GM21737 (cell line): ENCODE measurements at regions not wholly inside any gene's neighbourhood (a gene's known extent, or its start where the extent isn't known, plus 50 kb on each side); places are given as distances from the start of the nearest gene placed in this dataset.

Experiments
- ATAC-seq: cut with Tn5 transposase; IDR thresholded peaks from one replicate; pipeline ENCODE4 v1.9.1; 2021; ENCODE audit warnings: mild to moderate bottlenecking, moderate library complexity; ENCODE audit not compliant: unreplicated experiment

DNA sequence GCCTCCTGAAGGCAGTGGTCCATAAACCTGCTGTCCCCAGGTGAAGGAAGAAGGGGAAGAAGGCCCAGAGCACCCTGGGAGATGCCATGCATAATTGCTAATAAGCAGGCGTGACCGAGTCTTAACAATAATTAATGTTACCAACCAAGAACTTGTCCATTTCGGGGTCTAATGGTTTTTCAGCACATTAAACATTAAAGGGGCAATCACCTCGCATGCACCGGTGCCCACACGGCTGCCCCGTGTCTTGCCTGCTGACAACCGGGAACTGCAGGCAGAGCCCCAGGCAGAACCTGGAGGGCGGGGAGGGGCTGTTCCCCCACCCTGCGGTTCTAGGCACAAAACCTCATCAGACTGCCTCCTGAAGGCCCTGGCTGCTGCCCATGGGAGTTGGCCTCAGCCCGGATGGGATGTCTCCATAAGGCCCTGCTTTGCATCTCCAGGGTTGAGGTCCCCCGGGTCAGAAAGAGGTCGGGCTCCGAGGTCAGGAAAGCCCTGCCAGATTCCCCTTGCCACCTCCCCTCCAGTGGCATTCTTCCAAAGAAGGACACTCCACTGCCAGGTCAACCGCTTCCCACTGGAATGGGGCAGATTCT is 169.0 kb downstream of the BUD13 start:
- no peak for ATAC-seq

DNA sequence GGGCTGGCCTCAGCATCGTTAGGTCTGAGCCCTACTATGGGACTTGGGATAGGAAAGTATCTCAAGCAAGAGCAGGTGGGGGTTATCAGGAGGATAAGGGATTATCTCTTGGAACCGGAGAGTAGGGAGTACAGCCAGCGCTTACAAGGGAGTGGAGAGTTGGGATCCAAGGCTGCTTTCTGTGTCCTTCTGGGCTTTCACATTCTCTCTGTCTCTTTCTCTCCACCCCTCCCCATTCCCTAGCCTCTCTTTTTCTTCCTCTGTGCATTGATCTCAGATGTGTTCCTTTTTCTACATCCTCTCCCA is 170.2 kb downstream of the BUD13 start:
- ATAC-seq = no peak

- no peak for ATAC-seq
These were observed 170.8 kb downstream of the BUD13 start for GRCh38 chr11:116601814-116602636.

DNA sequence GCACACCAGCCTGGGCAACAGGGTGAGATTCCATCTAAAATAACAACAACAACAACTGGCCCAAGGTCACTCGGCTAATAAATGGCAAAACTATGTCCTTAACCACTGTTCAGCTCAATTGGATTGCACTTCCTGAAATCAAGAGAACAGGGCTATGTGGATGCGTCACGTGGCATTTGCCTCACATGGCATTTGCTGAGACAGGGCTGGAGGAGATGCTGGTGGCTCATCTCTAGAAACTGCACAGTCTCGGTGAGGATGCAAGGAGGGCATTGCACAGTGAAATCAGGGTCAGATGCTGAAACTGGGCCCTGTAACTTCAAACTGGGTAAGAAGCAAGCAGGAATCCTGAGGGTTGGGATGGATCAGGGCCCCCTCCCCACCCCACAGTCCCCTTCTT is 171.9 kb downstream of the BUD13 start:
- ATAC-seq = no peak

DNA sequence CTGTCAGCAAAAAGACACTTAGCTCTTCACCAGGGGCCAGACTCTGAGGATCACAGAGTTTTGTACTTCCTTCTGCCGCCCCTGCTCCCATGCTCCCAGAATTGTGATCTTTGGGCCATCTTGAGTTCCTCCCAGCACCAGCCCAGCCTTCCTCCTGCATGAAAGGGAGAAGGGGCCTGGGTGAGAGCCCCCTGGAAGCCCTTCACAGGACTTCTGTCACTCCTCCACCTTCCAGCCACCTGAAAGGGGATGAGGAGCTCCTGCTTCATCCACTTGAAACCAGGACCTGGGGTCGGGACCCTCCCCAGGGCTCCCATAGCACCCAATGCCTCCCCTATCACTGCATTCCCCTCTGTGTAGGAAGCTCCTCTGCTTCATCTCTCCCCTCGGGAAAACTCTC is 174.2 kb downstream of the BUD13 start:
- ATAC-seq = no peak

GRCh38 chr11:116598036-116598435 is 174.8 kb downstream of the BUD13 start:
- no peak for ATAC-seq

DNA sequence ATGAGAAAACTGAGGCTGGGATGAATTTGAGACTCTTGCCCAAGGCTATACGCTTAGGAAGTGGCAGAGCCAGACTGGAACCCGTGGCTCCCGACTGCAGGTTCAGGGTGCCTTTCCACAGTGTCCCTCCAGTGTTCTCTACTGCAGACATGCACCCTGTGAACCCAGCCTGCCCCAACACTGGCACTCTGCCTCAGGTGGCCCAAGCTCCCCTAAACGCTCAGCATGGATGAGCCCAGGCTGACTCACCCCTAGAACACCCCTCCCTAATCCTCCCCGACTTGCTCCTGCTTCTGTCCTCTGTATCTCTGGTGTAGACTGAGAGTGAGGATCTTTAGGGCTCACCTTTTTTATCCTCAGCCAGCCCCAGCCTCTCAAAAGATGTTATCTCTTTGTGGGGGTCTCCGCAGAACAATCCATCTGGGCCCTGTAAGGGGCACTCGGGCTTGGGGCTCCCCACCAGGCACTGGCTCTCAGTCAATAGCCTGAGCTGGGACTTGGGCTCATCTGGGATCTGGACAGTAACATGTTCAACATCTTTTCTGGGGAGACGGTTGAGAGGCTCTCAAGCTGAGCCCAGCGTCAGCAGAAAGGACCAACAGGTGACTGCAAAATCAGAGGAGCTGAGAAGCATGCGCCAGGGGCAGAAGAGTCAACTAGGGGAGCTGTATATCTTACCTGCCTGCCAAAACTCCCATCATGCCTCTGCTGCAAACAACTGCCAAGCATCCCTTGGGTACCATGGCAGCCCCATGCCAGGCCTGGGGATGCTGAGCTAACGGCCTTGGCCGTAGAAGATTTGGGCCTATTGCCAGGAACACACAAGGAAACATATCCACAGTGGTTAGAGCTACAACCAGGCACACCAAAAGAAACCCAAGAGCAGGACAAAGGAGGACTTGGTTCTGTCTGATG is 176.2 kb downstream of the BUD13 start:
- no peak for ATAC-seq

DNA sequence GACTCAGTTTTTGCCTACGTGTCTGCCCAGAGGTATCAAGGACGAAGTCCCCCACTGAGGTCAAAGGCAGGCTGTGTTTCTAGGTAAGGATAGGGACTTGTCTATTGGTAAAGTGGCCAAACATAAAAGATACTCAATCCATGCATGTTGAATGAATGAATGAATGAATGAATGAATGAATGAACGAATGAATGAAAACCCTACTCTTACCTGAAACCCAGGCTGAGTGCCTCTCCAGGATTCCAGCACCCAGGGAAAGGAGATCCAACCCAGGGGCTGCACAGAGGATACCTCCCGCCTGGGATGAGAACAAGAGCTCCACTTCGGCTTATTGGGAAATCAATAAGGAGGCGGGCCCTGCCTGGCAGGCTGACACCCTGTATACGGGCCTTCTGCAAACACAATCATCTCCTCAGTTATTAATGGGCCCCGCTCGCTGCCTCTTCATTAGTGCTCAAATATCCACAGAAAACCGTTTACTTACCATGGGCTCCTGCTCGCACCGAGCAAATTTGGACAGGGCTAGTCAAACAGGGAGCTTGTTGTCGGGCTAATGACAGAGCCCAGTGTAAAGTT is 177.4 kb downstream of the BUD13 start:
- ATAC-seq = no peak

DNA sequence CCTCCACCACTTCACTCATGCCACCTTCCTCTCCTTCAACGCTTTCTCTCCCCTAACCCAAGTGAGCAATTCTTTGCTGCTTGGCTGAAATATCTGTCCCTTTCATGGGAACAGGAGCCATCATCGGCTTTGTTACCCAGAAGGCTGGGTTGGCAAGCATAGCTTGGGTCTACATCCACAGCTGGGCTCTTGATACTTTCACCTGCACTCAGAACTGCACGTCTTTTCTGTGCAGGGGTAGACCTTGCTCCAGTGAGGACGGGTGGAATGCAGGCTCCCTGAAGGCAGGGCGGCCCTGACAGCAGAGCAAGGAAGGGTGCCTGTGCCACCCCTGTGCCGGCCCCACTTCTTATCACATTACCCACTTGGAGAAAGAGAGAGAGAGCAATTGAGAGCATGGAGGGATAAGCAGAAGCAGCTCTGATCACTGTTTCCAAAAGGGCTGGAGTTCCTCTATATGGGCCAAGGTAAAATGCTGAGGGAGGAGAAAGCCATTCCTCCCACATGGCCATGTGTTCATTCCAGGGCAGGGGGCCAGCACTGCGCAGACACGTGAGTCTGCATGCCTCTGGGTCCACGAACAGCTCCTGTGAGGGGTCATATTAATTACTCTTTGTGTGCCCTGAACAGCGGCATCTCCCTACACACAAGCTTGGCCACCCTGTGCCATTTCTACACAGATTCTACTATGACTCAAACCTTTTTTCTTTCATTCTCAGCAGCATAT is 181.8 kb downstream of the BUD13 start:
- ATAC-seq = no peak

DNA sequence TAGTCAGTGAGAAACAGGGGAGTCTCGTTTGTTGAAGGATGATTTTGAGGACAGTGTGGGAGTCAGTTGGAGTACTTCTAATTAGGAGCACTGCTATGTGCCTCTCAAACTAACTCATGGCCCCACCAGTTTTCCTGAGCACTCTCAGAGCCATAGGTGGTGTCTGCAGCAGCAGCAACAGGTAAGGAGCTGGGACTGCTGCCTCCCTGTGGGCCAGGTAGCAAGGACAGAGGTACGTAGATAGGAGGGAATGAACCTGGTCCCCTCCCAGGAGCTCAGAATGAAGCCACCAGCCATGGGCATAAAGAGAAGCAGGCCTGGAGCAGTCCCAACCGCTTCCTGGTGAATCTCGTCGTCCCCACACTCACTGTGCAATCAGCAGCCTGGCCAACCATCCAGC is 183.4 kb downstream of the BUD13 start:
- ATAC-seq = no peak

DNA sequence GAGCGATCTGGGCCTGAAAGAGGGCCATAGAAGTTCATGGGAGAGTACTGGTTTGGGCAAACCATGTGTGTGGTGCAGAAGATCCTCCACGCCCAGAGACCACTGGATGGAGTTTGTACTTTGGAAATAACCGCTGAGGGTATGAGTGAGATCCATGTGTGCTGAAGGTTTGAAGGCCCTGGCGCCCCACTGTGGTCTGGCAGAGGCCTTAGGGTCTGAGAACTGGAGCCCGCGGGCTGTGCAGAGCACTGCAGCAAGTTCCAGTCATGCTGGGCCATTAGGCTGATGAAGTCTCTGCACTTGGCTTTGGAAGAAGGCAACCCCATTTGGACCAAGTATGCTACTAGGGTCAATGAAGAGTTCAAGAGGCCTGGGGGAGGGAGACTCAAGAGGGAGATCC is 186.4 kb downstream of the BUD13 start:
- no peak for ATAC-seq

DNA sequence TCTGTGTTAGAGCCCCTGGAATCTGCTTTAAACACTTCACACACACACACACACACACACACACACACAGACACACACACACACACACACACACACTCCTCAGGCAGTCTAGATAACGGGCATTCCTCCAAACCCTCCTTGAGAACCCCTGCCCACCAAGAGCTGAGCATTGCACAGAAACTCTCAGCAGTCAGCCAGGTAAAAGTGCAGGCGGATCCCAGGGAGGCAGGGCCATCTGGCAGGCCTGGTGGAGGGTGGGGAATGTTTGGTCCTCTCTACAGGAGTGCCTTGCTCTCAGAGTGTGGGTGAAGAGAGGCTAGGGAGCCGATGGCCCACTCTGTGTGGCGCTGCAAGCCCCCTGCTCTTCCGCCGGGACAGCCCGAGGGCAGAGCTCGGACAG is 190.2 kb downstream of the BUD13 start:
- no peak for ATAC-seq

DNA sequence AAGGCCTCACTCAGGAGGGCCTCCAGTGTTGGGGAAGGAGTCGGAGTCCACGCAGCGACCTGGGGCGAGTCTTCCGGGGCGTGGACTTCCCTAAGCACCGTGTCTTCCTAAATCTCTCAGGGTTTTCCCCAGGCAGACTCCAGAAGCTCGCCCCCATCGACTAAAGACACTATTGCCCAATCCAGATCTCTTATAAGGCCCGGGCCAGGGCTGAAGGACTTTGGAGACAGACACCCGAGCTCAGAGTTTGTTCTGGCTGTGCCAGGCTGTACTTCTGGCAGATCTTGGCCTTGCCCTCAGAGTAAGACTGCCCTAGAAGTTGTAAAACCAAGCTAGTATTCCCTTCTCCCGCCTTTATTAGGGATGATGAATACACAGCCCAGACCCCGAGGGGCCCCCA is 191.4 kb downstream of the BUD13 start:
- no peak for ATAC-seq

- ATAC-seq = no peak
These were observed 192.0 kb downstream of the BUD13 start for GRCh38 chr11:116580799-116581198.

DNA sequence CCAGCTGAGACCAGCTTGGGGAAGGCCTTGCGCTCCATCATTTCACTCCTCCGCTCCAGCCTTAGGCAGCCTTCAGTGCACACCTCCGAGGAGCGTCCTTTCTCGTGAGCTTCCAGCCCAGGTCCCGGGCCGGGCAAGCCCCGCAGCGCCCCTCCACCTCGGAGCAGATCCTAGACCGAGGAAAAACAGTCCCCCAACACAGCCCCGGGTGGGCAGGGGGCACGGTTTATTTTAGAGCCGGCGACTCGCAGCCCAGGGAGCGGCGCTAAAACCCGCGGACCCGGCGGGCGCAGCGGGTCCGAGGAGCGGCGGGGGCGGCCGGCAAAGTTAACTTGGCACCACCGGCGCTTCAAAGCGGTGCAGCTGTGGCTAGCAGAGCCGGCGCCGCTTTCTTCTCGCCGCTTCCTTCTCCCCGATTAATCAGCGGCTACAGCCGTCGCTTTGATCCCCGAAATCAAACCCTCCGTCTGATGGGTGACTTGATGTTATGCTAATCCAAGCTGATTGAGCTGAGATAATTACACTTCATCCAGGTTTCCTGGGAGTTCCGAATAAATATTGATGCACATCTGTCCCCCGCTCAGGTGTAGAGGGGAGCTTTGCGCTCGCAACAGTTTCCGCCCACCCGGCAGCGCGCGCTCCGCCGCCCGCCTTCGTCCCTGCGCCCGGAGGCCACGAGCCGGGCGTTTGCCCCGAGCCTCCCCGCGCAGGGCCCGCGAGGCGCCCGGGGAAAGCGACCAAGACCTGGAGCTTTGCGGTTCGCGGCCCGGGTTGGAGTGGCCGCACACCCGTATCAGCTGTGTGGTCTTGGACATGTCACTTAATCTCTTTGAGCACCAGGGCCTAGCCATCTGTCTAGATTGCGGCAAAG is 192.7 kb downstream of the BUD13 start:
- no peak for ATAC-seq

DNA sequence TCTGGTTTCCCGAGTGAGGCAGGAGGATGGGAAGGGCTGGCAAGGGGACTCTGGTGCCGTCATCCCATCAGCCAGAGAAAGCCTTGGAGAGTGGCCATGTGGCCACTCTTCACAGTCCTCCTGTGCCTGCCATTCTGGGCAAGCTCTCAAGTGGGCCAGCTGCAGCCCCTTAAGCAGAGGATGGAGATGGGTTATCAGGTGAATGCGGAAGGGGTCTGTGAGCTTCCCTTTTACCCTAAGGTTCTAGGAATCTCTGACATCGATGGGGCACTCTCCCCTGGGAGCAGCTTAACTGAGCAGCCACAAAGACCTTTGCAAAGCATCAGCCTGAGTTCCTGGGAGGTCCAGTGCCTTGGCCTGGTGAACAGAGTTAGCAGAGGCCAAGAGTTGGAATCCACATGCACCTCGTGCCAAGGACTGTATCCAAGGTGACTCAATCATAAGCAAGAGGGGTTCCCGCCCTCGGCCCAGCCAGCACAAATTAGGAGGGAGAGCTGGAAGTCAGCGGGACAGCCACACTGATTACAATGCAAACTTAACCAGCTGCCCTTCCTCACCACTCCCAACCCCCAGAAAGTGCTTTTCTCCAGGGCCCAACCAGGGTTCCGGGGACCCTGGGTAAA is 193.6 kb downstream of the BUD13 start:
- ATAC-seq = no peak

DNA sequence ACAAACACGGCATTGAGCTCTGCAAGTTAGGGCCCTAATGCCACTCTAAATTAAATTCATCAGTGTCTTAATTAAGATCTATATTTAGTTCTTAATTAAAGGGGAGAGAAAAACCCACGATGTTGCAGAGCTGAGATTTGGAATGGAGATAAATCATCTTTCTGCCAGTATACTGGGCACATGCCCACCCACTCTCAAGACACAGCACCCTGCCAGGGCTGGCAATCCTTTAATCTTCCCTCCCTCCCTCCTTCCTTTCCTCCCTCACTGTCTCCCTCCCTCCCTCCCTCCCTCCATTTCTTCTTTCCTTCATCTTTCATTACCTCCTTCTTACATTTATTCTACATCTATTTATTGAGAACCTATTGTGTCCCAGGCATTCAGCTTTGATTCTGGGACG is 194.8 kb downstream of the BUD13 start:
- ATAC-seq = no peak

DNA sequence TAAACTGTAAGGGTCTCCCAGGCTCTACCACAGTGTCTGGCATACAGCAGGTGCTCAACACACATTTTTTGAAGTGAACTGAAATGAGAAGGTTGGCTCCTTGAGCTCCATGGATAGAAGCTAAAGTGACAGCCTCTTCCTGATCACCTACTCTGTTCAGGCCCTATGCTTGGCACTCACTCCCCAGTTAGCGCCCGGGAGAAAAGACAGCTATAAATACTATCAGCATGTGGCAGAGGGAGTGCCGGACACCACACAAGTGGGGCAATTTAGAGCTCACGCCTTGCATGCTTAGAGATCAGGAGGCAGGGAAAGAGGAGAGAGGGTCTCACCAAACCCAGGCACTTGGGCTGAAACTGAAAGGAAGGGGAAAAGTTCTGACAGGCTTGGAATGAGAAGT is 195.5 kb downstream of the BUD13 start:
- no peak for ATAC-seq

DNA sequence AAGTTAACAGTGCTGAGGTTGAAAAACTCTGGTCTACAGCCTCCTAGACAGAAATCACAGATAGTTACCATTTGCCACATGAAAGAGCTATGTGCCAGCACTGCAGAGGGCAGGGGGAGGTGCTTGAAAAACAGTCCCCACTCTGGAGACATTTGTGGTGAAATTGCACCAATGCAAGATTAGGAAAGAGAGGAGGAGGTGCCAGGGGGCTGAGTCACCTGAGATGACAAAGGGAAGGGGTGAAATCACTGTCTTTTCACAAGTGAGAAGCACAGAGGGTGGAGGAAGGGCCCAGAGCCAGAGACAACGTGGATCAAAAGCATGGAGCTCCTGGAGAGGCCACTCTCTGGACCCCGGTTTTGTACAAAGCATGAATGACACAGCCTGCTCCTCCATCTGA is 196.3 kb downstream of the BUD13 start:
- ATAC-seq = no peak
